Aorta (tissue), 5 donors: ENCODE measurements at regions not wholly inside any gene's neighbourhood (a gene's known extent, or its start where the extent isn't known, plus 50 kb on each side); places are given as distances from the start of the nearest gene placed in this dataset.

Source experiments
- ATAC-seq: fragments of 200-7000 bp; cut with Tn5 transposase; one replicate; pipeline ENCODE4 v1.9.1; 2022; ENCODE audit warnings: moderate library complexity; ENCODE audit not compliant: low FRiP score
- DNase-seq, 2 donors: peaks; one replicate each; pipeline ENCODE4 v3.0.0-alpha.2; 2020
- H3K27ac ChIP-seq, 2 donors: one replicate each; pipeline ENCODE4 v1.5.1; 2013; ENCODE audit warnings: low read length in 2 of 2, mild to moderate bottlenecking in 2 of 2, moderate library complexity in 2 of 2, control low read depth in 1 of 2, inconsistent platforms in 1 of 2, low read depth in 1 of 2
- H3K27me3 ChIP-seq, 2 donors: one replicate each; pipeline ENCODE4 v1.6.1; 2013; ENCODE audit warnings: control low read depth in 1 of 2, low read length in 1 of 2, mild to moderate bottlenecking in 1 of 2, moderate library complexity in 1 of 2; ENCODE audit not compliant: insufficient read depth in 2 of 2, control insufficient read depth in 1 of 2
- H3K36me3 ChIP-seq, 2 donors: one replicate each; pipeline ENCODE4 v1.6.1; 2013; ENCODE audit warnings: control low read depth in 1 of 2, low read length in 1 of 2, mild to moderate bottlenecking in 1 of 2; ENCODE audit not compliant: insufficient read depth in 2 of 2, control insufficient read depth in 1 of 2
- H3K4me1 ChIP-seq, 2 donors: one replicate each; pipeline ENCODE4 v1.6.1; 2013; ENCODE audit warnings: low read length in 2 of 2, control low read depth in 1 of 2, mild to moderate bottlenecking in 1 of 2, moderate library complexity in 1 of 2; ENCODE audit not compliant: insufficient read depth in 2 of 2, control insufficient read depth in 1 of 2
- H3K4me3 ChIP-seq, 2 donors: one replicate each; pipeline ENCODE4 v1.5.1; 2013; ENCODE audit warnings: low read length in 2 of 2, control low read depth in 1 of 2, mild to moderate bottlenecking in 1 of 2
- H3K9me3 ChIP-seq: one replicate; pipeline ENCODE4 v1.6.1; 2013; ENCODE audit warnings: mild to moderate bottlenecking, low read length; ENCODE audit not compliant: control insufficient read depth
- WGBS, 2 donors: extraction: QIAGEN DNeasy Blood & Tissue Kit; methylation state at CpG; one replicate each; pipeline ENCODE4 v1.1.7; 2013; 5-methylcytosine and 5-hydroxymethylcytosine counted together
- intact Hi-C, 2 donors: fragments of 100-400 bp; cut with DNase I; formaldehyde crosslinking; loops; one replicate each; pipeline versions ENCODE4 v1.14.2 to v1.15.0; 2022
- donor health status: healthy with polysubstance abuse.
- donor health status: Bipolar disorder and iron deficiency.
- donor health status: DM: no; HTN: no; CAD: no.
- donor health status: DM: no; HTN: no; CAD: no.
- donor health status: DM: yes; HTN: yes; CAD: no.

GRCh38 chr10:4018054-4018511, 233.1 kb upstream of the KLF6 start:
- no peak overlapping the region for H3K4me3 ChIP-seq
- intact Hi-C loops, result no loop called here
- H3K4me1 ChIP-seq, result no peaks in the 10 kb centered on the region
- ATAC-seq, result no peak
- no peak for DNase-seq
- no peaks in the 10 kb centered on the region for H3K9me3 ChIP-seq
- 89 to 93% methylated on average over 4 of the region's 4 CpGs for WGBS, 2 donors
- H3K27ac ChIP-seq, result no peak overlapping the region
- H3K36me3 ChIP-seq, result no peaks in the 10 kb centered on the region
- H3K27me3 ChIP-seq, result no peaks in the 10 kb centered on the region

DNA sequence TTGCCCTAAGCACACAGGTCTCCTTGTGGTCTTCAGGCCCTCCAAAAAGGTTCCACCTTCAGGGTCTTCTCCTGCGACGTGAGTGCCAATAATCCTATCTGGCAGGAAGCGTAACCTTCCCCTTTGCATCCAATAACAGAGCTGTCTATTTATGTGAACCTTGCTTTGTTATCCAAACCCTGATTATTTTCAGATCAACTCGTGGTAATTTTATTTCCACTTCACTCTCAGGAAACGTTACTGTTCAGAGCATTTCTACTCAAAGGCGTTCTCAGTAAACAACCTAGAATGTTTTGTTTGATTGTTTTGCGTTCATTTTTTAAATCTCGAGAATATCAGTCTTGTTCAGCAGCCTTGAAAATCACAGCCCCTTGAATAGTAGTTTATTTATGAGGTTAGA, 232.3 kb upstream of the KLF6 start:
- no peaks in the 10 kb centered on the region for H3K36me3 ChIP-seq
- ATAC-seq (no peak), DNase-seq (no peak)
- no peaks in the 10 kb centered on the region for H3K4me1 ChIP-seq
- intact Hi-C loops, result no loop called here
- 86 to 89% methylated on average over 8 of the region's 8 CpGs for WGBS, 2 donors
- no peaks in the 10 kb centered on the region for H3K27me3 ChIP-seq
- H3K27ac ChIP-seq, result no peak overlapping the region
- H3K9me3 ChIP-seq, result no peaks in the 10 kb centered on the region
- no peak overlapping the region for H3K4me3 ChIP-seq

DNA sequence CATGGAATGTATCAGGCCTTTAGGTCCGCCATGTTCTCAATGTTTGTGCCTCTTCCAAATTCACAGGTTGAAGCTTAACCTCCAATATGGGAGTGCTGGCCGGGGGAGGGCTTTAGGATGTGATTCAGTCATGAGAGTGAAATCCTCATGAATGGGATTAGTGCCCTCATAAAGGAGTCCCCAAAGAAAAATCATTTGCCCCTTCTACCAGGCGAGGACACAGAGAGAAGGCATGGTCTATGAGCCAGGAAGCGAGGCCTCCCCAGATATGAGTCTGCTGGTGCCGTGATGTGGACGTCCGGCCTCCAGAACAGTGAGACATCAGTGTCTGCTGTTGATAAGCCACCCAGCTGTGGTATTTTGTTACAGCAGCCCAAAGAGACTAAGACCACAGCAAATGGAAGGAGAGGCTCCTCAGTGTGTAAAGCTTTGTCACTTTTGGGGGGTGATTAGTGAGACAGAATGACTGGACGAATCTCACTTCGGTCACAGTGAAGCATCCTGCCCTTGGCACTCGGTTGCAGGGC, 231.3 kb upstream of the KLF6 start:
- Histone ChIP-seq H3K36me3 (no peaks in the 10 kb centered on the region), H3K27me3 (no peaks in the 10 kb centered on the region), H3K4me1 (no peaks in the 10 kb centered on the region), H3K9me3 (no peaks in the 10 kb centered on the region), H3K27ac (no peak overlapping the region), H3K4me3 (no peak overlapping the region)
- WGBS, 2 donors, result 88 to 100% methylated on average over 10 of the region's 10 CpGs
- ATAC-seq, result no peak
- no peak for DNase-seq
- intact Hi-C loops, result no loop called here

GRCh38 chr10:4013651-4014121, 228.7 kb upstream of the KLF6 start:
- Histone ChIP-seq H3K4me1 (no peaks in the 10 kb centered on the region), H3K27ac (no peak overlapping the region), H3K9me3 (no peaks in the 10 kb centered on the region), H3K36me3 (no peaks in the 10 kb centered on the region), H3K4me3 (no peak overlapping the region), H3K27me3 (no peaks in the 10 kb centered on the region)
- DNase-seq (no peak), ATAC-seq (no peak)
- intact Hi-C loops, result no loop called here
- 29 to 40% methylated on average over 13 of the region's 13 CpGs for WGBS, 2 donors

DNA sequence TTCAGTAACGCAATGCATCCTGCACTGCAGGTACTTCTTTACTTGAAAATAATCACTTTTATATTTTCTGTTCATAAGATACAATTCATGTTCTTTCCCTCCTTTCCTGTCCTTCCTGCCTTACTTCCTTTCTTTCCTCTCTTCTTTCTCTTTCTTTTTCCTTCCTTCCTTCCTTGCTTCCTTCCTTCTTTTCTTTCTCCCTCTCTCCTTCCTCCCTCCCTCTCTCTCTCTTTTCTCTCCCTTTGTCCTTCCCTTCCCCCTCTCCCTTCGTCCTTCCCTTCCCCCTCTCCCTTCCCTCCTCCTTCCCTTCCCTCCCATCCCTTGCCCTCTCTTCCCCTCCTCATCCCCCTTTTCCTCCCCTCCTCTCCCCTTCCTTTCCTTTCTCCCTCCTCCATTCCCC, 227.8 kb upstream of the KLF6 start:
- Histone ChIP-seq H3K9me3 (no peaks in the 10 kb centered on the region), H3K27ac (no peak overlapping the region), H3K27me3 (no peaks in the 10 kb centered on the region), H3K4me1 (no peaks in the 10 kb centered on the region), H3K4me3 (no peak overlapping the region), H3K36me3 (no peaks in the 10 kb centered on the region)
- no peak for ATAC-seq
- 80 to 87% methylated on average over 2 of the region's 2 CpGs for WGBS, 2 donors
- intact Hi-C loops, result no loop called here
- no peak for DNase-seq

- H3K27me3 ChIP-seq, result no peaks in the 10 kb centered on the region
- no peaks in the 10 kb centered on the region for H3K36me3 ChIP-seq
- intact Hi-C loops, result no loop called here
- WGBS, 2 donors, result 94 to 96% methylated on average over 4 of the region's 4 CpGs
- H3K4me1 ChIP-seq, result no peaks in the 10 kb centered on the region
- H3K9me3 ChIP-seq, result no peaks in the 10 kb centered on the region
- DNase-seq (no peak), ATAC-seq (no peak)
- no peak overlapping the region for H3K4me3 ChIP-seq
- no peak overlapping the region for H3K27ac ChIP-seq
These were observed 226.3 kb upstream of the KLF6 start for GRCh38 chr10:4011136-4011812.

DNA sequence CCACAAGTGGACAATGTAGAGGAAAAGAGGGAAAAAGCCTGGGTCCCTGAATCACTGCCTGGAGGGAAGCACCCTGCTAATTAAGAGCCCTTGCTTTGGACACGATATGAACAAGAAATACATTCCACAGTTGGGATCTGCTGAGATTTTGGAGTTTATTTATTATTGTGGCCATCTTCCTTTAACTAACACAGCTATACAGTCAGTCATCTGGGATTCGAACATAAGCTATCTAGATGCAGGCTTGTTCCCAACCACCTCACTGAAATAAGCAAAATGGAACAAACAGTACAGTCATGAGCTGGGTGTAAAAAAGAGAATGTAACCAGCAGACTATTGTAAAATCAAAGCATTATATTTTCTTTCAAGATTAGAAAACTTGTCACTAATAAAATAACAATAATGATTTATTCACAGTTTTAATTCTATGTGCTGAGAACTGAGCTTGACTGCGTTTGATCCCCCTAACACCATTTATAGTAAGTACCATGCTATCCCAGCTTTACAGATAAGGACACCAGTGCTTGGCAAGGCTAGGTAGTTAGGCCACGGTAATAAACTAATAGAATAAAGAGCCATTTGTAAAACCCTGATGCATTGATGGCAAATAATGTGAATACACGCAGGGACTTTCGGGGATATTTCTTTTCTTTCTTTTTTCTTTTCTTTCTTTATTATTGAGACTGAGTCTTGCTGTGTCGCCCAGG, 223.8 kb upstream of the KLF6 start:
- no peaks in the 10 kb centered on the region for H3K36me3 ChIP-seq
- intact Hi-C loops, result no loop called here
- no peak overlapping the region for H3K27ac ChIP-seq
- H3K27me3 ChIP-seq, result no peaks in the 10 kb centered on the region
- WGBS, 2 donors, result 92% methylated on average over 7 of the region's 7 CpGs
- no peak for ATAC-seq
- no peak for DNase-seq
- H3K4me3 ChIP-seq, result no peak overlapping the region
- H3K4me1 ChIP-seq, result no peaks in the 10 kb centered on the region
- H3K9me3 ChIP-seq, result no peaks in the 10 kb centered on the region

DNA sequence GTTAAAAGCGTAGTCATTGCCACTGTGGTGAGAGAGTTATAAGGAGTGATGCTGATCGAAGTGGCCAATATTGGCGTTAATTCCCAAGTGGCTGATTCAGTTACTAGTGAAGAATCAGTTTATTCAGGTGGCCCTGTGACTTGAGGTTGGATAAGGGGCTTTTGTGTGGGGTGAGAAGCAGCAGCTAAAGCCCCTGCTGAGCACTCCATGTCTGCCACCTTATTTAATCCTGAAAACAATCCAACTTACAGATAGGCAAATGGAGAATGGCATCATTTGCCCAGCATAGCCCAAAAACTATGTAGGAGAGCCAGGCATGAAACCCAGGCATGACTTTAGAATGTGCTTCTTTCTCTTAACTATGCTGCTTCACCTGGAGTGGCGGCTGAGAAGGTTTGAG, 222.8 kb upstream of the KLF6 start:
- no peak overlapping the region for H3K4me3 ChIP-seq
- ATAC-seq (no peak), DNase-seq (no peak)
- H3K27me3 ChIP-seq, result no peaks in the 10 kb centered on the region
- H3K27ac ChIP-seq, result no peak overlapping the region
- H3K4me1 ChIP-seq, result no peaks in the 10 kb centered on the region
- intact Hi-C loops, result no loop called here
- WGBS, 2 donors, result 80 to 92% methylated on average over 4 of the region's 4 CpGs
- no peaks in the 10 kb centered on the region for H3K36me3 ChIP-seq
- H3K9me3 ChIP-seq, result no peaks in the 10 kb centered on the region

DNA sequence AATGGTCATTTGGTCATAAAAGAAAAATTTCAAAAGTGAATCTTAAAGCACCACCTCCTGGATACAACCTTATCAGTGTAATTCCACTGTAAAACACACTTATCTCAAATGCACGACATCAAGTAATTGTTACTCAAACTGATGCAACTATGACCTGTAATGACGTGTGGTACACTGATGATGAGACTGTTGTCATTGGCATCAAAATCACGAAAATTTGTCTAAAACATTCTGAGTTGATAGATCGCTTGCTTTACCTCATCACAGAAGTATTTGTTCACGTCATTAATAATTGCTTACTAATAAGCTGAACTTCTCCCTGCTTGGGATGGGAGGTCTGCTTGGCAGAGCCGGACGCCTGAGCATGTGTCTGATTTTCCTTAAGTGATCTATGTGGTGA, 221.8 kb upstream of the KLF6 start:
- Histone ChIP-seq H3K4me3 (no peak overlapping the region), H3K4me1 (peaks cover 0 to 3% of the 10 kb centered on the region in 2 donors), H3K27ac (no peak overlapping the region), H3K27me3 (no peaks in the 10 kb centered on the region), H3K36me3 (no peaks in the 10 kb centered on the region), H3K9me3 (no peaks in the 10 kb centered on the region)
- ATAC-seq, result no peak
- WGBS, 2 donors, result 91 to 93% methylated on average over 7 of the region's 7 CpGs
- intact Hi-C loops, result no loop called here
- no peak for DNase-seq
